GM12878 (cell line): ENCODE measurements at regions not wholly inside any gene's neighbourhood (a gene's known extent, or its start where the extent isn't known, plus 50 kb on each side); places are given as distances from the start of the nearest gene placed in this dataset.

Experiments used
- ATAC-seq: fragments of 200-7000 bp; cut with Tn5 transposase; 3 replicates; pipeline ENCODE4 v1.9.1; 2020; ENCODE audit warnings: mild to moderate bottlenecking, moderate library complexity
- BruUV-seq: library from RNA; stranded (reverse); fragments of 400-500 nt; replicated peaks from 2 replicates; lab custom pipeline; 2021; lab: Mats Ljungman, UMichigan
- CTCF ChIA-PET: fragments of 300-600 bp; sonication (Branson Sonifier 250); formaldehyde crosslinking; extraction: SDS; loops from one replicate; lab custom pipeline; 2021; ENCODE audit warnings: inconsistent platforms; lab: Yijun Ruan, JAX
- POLR2A ChIA-PET: fragments of 350-600 bp; formaldehyde crosslinking; extraction: SDS; loops from one replicate; lab custom pipeline; 2021; ENCODE audit warnings: inconsistent platforms; lab: Charles Lee
- RAD21 ChIA-PET: fragments of 300-600 bp; sonication (Branson Sonifier 250); formaldehyde crosslinking; loops from one replicate; lab custom pipeline; 2023; ENCODE audit warnings: antibody characterized with exemption; ENCODE audit not compliant: unreplicated experiment; lab: Charles Lee
- SMC1A ChIA-PET: fragments of 300-600 bp; sonication (Branson Sonifier 250); formaldehyde crosslinking; loops from one replicate; lab custom pipeline; 2023; ENCODE audit not compliant: unreplicated experiment, uncharacterized antibody; lab: Charles Lee
- DNase-seq: peaks from one replicate; pipeline ENCODE4 v3.0.0-alpha.2; 2011; ENCODE audit warnings: low read depth, low spot score
- FAIRE-seq: peaks from 3 replicates; lab custom pipeline; 2011; peaks lifted over from hg19 to GRCh38; lab: Jason Lieb, UNC
- H2AFZ ChIP-seq: 2 replicates; pipeline ENCODE4 v1.6.0; 2011; ENCODE audit warnings: low read depth, low read length, control low read depth; ENCODE audit not compliant: control insufficient read depth
- H3K27ac ChIP-seq: 2 replicates; pipeline ENCODE4 v1.5.1; 2011; ENCODE audit warnings: control low read depth; ENCODE audit not compliant: control insufficient read depth, insufficient read depth
- H3K27me3 ChIP-seq, 2 experiments: replicated peaks in 1 of 2; 2 replicates each; pipeline versions ENCODE4 v1.6.0 to v1.6.1; 2011; ENCODE audit warnings: low read length in 1 of 2; ENCODE audit not compliant: control insufficient read depth in 2 of 2, insufficient read depth in 2 of 2
- H3K36me3 ChIP-seq, 2 experiments: 2 replicates each; pipeline ENCODE4 v1.5.1; 2011; ENCODE audit warnings: low read length in 1 of 2; ENCODE audit not compliant: control insufficient read depth in 2 of 2, insufficient read depth in 2 of 2
- H3K4me1 ChIP-seq: 2 replicates; pipeline ENCODE4 v1.6.1; 2011; ENCODE audit warnings: mild to moderate bottlenecking, low read length, moderate library complexity, mixed read lengths; ENCODE audit not compliant: control insufficient read depth, insufficient read depth
- H3K4me2 ChIP-seq: 2 replicates; pipeline ENCODE4 v1.6.0; 2011; ENCODE audit warnings: control low read depth; ENCODE audit not compliant: control insufficient read depth, insufficient read depth
- H3K4me3 ChIP-seq: fragments of 200-600 bp; sonication (generic); 2 replicates; pipeline ENCODE4 v1.5.1; 2016
- H3K79me2 ChIP-seq: 2 replicates; pipeline ENCODE4 v1.6.0; 2011; ENCODE audit warnings: low read length; ENCODE audit not compliant: control insufficient read depth, insufficient read depth
- H3K9ac ChIP-seq: 2 replicates; pipeline ENCODE4 v1.8.0; 2011; ENCODE audit warnings: low read length, control low read depth, mixed read lengths; ENCODE audit not compliant: control insufficient read depth, insufficient read depth
- H3K9me3 ChIP-seq: replicated peaks from 3 replicates; pipeline ENCODE4 v1.5.1; 2011; ENCODE audit warnings: mild to moderate bottlenecking, low read length; ENCODE audit not compliant: control insufficient read depth, insufficient read depth
- H4K20me1 ChIP-seq: 2 replicates; pipeline ENCODE4 v1.6.0; 2011; ENCODE audit not compliant: control insufficient read depth, insufficient read depth
- BCL3 ChIP-seq: IDR thresholded peaks from 2 replicates; pipeline ENCODE4 v1.6.1; 2011; ENCODE audit warnings: borderline replicate concordance, low read depth, mild to moderate bottlenecking, moderate library complexity, low read length; ENCODE audit not compliant: insufficient read depth, poor library complexity, severe bottlenecking
- BCLAF1 ChIP-seq: fragments of 450-650 bp; IDR thresholded peaks from 2 replicates; pipeline ENCODE4 v1.6.1; 2017; ENCODE audit warnings: antibody characterized with exemption, mild to moderate bottlenecking, moderate library complexity
- BMI1 ChIP-seq: fragments of 450-650 bp; IDR thresholded peaks from 2 replicates; pipeline ENCODE4 v1.6.1; 2016; ENCODE audit warnings: mild to moderate bottlenecking, moderate library complexity, borderline replicate concordance
- IKZF1 ChIP-seq: fragments of 450-650 bp; conservative IDR thresholded peaks from 2 replicates; pipeline ENCODE4 v1.6.1; 2017; ENCODE audit warnings: antibody characterized with exemption, mild to moderate bottlenecking
- RELA ChIP-seq: fragments of 450-650 bp; IDR thresholded peaks from 2 replicates; pipeline ENCODE4 v1.8.0; 2014; ENCODE audit warnings: borderline replicate concordance; ENCODE audit not compliant: partially characterized antibody
- TAF1 ChIP-seq: IDR thresholded peaks from 2 replicates; pipeline ENCODE4 v1.6.1; 2011; ENCODE audit warnings: mild to moderate bottlenecking, low read depth, low read length, borderline replicate concordance
- ZBTB11 ChIP-seq: fragments of 450-650 bp; formaldehyde crosslinking; IDR thresholded peaks from 2 replicates; pipeline ENCODE4 v1.5.0; 2022; ENCODE audit warnings: mild to moderate bottlenecking, missing genetic modification characterization
- WGBS: methylation state at CpG from one replicate; pipeline ENCODE4 v1.1.6; 2016; ENCODE audit warnings: low lambda C conversion rate; ENCODE audit not compliant: insufficient replicate concordance, insufficient coverage; ENCODE audit errors: missing lambda C conversion rate; 5-methylcytosine and 5-hydroxymethylcytosine counted together
- in situ Hi-C: fragments of 300-500 bp; cut with MboI; formaldehyde crosslinking; loops from 9 replicates; pipeline ENCODE4 v1.14.3; 2018; ENCODE audit warnings: mixed read lengths
- intact Hi-C: fragments of 100-400 bp; cut with micrococcal nuclease; formaldehyde crosslinking; loops from one replicate; pipeline ENCODE4 v1.14.2; 2022; ENCODE audit not compliant: unreplicated experiment

GRCh38 chr7:131953184-131953583 is 396.8 kb upstream of the PODXL start:
- Histone ChIP-seq H3K9ac (no peak overlapping the region), H3K36me3 (no peaks in the 10 kb centered on the region), H2AFZ (no peak overlapping the region), H3K4me2 (no peak overlapping the region), H3K4me3 (no peak overlapping the region), H3K4me1 (no peaks in the 10 kb centered on the region), H3K9me3 (no peaks in the 10 kb centered on the region)
- DNase-seq = no peak
- ChIA-PET CTCF (interaction anchor here (0.6 to 1.4 kb wide), 2 partner anchors 94 to 627 kb away, joined by 3 read pairs; no protein-coding TSS in a partner anchor), RAD21 (no interaction called here)
- no TSS peak for BruUV-seq
- in situ Hi-C loops (no loop called here), intact Hi-C loops (no loop called here)
- TF ChIP-seq BMI1 = no peak
- TF ChIP-seq, all 136 proteins: peak for 0
- Histone ChIP-seq H4K20me1 (no peaks in the 10 kb centered on the region), H3K79me2 (no peaks in the 10 kb centered on the region), H3K27me3 (no peaks in the 10 kb centered on the region), H3K27ac (no peak overlapping the region)
- WGBS = 24% methylated on average over 3 of the region's 3 CpGs
- ChIA-PET SMC1A (no interaction called here), POLR2A (no interaction called here)
- FAIRE-seq = no peak
- no peak for ATAC-seq

GRCh38 chr7:131952365-131952764 is 395.9 kb upstream of the PODXL start:
- Histone ChIP-seq H3K9ac (no peak overlapping the region), H3K79me2 (no peaks in the 10 kb centered on the region), H4K20me1 (no peaks in the 10 kb centered on the region), H3K4me1 (no peaks in the 10 kb centered on the region), H3K4me3 (no peak overlapping the region), H3K27ac (no peak overlapping the region), H3K36me3 (no peaks in the 10 kb centered on the region), H2AFZ (no peak overlapping the region), H3K27me3 (no peaks in the 10 kb centered on the region), H3K9me3 (no peaks in the 10 kb centered on the region), H3K4me2 (no peak overlapping the region)
- CTCF ChIA-PET = interaction anchor here (0.6 to 1.4 kb wide), 2 partner anchors 93 to 628 kb away, joined by 3 read pairs; no protein-coding TSS in a partner anchor
- no peak for ATAC-seq
- in situ Hi-C loops (no loop called here), intact Hi-C loops (no loop called here)
- RAD21 ChIA-PET = no interaction called here
- WGBS = 40% methylated on average over 8 of the region's 8 CpGs
- no peak for FAIRE-seq
- POLR2A ChIA-PET = no interaction called here
- no peak for DNase-seq
- SMC1A ChIA-PET = no interaction called here
- BruUV-seq = no TSS peak
- TF ChIP-seq BCLAF1 = no peak
- TF ChIP-seq BCL3 = no peak
- TF ChIP-seq ZBTB11 (CRISPR knock-in tag) = no peak
- no peak for TF ChIP-seq IKZF1
- TF ChIP-seq RELA = no peak
- TF ChIP-seq TAF1 = no peak
